Ammon's horn (tissue), 1 donor: ENCODE measurements at regions not wholly inside any gene's neighbourhood (a gene's known extent, or its start where the extent isn't known, plus 50 kb on each side); places are given as distances from the start of the nearest gene placed in this dataset.
"Not testable (repeated sequence)": the region's sequence is repeated elsewhere in the genome, so short reads cannot be mapped to it uniquely, and the experiment has no call there.

Source experiments
- DNase-seq: peaks from one replicate; pipeline ENCODE4 v3.0.0-alpha.2; 2016; ENCODE audit warnings: low spot score

DNA sequence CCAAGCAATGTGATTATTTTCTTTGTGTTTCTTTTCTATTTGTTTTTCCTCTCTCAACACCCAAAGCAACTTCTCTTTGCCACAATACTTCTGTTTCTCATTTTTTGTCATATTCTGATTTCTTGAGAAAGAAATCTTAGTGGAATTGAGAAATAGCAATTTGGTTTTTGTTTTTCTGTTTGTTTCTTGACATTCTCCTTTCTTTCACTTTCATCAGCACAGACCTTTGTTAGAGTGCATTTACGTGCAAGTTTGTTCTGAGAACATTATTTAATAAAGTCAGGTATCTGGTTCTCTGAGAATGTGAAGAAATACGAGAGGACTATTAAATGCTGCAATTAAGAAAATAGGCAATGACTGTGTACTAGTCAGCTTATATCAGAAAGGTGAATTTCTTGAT is 608.1 kb upstream of the AADAT start:
- DNase-seq, result no peak

DNA sequence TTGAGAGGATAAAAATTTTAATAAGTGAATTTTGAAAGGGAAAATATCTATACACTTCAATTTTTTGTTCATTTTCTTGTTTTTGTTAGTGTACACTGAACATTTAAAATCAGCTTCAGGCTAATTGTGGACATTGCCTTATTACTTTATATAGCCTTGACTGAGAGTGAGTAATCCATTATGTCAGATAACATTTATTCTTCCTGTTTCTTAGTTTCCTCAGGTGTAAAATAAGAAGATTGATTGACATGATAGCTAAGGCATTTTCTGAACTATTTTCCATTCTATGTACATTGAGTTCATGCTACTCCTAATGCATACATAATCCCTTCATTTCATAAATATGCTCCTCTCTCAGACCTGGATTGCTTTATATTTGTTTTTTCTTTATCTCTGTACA is 607.3 kb upstream of the AADAT start:
- DNase-seq, result no peak

DNA sequence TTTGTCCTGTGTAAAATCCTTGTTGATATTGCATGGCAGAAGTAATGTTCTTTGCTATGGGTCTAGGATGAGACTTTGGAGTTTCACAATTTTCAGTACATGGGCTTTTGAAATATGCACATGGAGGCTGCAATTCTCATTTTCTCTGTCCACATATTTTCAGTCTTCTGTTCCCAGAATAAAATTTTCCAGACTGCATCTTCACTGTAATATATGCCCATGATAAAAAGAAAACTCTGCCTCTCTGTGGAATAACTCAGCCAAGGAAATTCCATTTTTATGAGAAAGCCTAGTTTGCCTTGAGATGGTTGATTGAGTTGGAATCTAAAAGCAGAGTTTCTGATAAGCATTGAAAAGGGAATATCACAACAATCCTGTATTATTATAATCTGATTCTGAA is 601.4 kb upstream of the AADAT start:
- DNase-seq, result no peak

DNA sequence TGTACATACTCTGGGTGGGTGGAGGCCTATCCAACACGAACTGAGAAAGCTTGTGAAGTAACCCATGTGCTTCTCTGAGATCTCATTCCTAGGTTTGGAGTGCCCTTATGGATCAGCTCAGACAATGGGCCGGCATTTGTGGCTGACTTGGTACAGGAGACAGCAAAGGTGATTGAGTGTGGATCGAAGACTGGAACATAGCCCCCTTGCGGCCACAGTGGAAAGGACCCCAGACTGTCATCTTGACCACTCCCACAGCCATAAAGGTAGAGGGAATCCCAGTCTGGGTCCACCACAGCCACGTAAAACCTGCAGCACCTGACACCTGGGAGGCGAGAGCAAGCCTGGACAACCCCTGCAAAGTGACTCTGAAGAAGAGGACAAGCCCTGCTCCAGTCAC is 598.0 kb upstream of the AADAT start:
- DNase-seq, result no peak

DNA sequence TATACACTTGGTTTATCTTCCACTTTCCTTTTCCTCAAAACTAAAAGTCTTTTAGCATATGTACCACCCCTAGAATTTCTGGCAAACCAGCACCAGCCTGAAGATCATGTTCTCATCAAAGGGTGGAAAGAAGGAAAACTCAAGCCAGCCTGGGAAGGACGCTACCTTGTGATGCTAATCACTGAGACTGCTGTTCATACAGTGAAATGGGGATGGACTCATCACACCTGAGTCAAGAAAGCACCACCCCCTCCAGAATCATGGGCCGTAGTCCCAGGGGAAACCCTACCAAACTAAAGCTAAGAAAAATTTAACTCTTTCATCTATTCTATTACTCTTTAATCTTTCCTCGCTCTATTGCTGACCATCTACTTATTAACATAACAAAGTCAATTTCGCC is 595.9 kb upstream of the AADAT start:
- DNase-seq, result not testable (repeated sequence)

DNA sequence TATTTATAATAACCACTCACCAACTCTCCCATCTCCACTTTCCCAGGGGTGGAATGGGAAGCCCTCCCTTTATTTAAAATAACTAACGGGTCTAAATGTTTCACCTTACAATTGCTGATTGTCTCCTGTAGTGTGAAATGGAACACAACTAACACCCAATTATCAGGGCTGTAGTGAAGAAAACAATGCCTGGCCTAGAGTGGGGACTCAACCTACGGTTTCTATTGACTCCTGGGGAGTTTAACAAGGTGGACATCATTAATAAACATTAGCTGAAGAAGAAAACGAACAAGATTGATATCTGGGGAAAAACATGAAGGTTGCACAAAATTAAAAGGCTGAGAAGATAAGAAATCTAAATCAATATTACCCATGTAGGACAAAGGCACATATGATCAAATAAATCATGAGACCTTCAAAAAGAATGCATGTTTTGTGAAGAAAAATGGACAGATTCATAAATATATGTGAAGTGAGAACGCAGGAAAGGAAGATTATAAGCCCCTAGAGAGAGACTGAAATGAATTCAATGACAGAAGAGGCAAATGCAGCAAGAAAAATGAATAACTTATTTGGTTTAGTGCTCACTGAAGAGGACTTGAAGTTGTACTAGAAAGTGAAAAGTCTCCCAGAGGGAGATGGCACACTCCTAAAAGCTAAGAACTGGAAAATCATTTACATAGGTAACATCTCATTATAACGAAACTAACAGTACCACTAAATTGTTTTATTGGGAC is 593.0 kb upstream of the AADAT start:
- no peak for DNase-seq

DNA sequence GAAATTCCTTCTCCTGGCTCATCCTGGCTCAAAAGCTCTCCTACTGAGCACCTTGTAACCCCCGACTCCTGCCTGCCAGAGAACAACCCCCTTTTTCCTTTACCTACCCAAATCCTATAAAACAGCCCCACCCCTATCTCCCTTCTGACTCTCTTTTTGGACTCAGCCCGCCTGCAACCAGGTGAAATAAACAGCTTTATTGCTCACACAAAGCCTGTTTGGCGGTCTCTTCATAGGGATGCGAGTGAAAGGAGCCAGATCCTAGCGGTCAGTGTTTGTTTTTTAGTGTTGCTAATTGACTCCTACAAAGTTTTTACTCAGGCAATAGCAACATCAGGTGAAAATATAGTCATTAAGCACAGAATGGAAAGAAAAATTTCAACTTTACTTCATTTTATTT is 592.3 kb upstream of the AADAT start:
- not testable (repeated sequence) for DNase-seq

DNA sequence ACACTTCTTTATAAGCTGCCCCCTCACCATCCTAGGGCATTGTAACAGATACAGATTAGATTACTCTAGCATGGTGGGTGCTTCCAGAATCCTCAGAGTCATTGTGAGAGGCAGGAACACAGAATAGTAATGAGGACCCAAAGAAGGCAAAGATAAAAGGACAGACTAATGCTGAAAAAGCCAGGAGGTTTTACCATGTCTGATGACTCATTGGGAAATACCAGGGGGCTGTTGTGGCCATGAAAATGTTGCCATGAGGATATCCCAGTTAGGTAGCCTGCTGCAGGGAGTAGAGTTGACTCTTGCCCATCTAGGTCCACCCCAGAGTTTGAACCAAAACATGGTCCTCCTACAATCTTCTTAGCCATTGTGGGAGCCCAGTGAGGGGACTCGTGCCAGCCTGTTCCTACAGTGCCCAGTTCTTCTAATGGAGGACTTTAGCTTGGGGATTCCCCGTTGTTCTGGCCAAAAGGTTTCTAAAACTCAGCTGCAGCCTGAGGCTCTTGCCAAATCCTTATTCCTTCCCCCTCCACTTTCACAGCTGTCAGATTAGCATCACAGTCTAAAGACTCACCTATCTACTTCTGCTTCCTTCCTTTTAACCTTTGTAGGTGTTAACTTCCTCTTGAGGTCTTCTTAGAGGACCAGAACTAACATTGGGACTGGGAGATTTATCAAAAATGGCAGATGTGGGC is 586.0 kb upstream of the AADAT start:
- DNase-seq, result no peak

DNA sequence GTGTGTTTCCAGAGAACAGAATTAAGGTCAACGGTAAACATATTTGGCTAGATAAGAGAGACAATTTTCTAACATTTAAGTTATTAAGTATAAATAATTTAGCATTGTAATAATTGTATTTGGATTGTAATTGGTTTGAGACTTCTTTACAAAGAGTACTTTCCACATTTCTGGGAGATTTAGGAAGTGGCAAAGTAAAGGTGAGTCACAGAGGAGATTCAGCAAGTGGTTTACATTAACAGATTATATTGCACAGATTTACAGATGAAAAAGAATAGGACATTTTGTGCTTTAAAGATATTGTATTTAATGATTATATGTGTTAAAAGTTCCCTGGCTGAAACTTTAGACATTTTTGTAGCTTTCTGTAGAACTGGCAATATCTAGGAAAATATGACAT is 584.4 kb upstream of the AADAT start:
- DNase-seq, result no peak

DNA sequence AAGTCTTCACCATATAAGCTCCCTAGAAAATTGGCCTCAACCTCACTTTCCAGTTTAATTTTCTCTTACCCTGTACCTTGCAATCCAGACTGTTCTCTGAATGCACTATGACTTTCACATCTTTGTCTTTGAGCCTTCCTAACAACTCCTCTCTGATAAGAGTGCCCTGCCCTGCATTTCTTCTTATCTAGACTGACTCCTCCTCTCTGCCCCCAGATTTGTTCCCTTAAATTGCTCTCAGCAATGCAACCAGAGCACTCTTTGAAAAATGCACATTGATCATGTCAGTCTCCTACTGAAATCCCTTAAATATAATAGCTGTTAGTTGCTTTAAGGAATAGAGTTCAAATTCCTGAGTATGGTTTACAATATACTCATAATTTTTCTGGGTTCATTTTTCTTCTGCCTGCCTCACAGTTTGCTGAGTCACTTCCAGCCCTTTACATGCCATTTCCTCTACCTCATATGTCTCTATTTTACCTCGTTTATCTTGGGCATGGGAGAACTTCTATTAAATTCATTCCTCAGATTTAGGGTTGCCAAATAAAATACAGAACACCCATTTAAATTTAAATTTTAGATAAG is 582.7 kb upstream of the AADAT start:
- DNase-seq, result no peak

DNA sequence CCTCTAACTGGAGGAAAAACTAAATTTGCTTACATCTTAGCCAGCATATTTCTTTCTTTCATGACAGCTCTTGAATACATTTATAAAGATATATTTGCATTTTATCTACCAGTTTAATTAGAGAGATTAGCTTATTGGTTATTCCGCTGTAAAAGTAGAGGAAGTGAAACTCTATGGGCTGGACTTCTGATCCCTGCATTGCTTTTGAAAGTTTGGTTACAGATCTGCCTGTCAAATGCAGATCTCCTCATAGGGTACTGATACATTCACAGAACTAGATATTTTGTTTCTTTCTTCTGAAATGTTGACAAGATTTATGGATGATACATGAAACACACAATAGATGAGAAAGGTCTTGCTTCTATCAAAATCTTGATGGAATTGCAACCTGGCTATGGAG is 581.4 kb upstream of the AADAT start:
- DNase-seq, result no peak

DNA sequence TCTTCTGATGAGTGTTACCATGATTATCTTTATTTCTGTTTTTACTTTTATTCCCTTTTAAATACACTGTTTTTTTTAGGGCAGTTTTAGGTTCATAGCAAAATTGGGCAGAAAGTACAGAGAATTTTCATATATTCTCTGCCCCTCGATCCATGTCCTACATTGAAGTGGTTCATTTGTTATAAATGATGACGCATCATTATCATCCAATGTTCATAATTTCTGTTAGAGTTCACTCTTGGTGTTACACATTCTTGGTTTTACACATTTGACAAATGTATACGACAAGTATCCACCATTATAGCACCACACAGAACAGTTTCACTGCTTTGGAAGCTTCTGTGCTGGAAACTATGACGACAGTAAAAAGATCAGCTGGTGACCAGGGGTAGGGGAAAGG is 578.1 kb upstream of the AADAT start:
- no peak for DNase-seq

DNA sequence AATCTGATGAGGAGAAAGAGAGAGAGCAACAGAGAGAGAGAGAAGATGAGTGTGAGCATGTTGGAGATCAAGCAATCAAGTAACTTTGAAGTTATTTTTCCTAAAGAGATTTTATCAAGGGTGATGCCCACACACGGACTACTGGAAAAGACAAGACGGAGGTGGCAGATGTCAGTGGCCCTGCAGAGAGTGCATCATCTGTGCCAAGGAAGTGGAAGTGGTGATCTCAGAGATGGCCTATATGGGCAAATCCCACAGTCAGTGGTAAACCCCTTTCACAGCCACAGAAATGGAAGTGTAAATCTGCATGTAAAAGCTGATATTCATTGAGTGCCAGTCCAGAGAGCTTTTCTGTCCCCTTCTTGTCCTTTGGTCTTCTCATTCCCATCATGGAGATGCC is 577.2 kb upstream of the AADAT start:
- DNase-seq, result no peak

DNA sequence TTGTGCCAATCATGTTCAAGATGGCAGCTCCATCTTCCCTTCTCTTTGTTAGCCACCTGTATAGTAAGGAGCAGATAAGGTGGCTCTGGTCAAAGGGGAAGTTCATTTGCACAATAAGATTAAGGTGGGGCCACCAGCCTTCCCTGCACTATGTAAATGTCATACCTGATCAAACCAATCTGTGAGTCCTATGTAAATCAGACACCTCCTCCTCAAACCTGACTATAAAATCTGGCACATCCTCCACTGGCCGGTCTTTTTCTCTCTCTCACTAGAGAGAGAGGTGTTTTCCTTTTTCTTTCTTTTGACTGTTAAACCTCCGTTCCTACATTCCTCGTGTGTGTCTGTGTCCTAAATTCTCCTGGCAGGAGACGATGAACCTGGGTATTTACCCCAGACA is 572.5 kb upstream of the AADAT start:
- no peak for DNase-seq

DNA sequence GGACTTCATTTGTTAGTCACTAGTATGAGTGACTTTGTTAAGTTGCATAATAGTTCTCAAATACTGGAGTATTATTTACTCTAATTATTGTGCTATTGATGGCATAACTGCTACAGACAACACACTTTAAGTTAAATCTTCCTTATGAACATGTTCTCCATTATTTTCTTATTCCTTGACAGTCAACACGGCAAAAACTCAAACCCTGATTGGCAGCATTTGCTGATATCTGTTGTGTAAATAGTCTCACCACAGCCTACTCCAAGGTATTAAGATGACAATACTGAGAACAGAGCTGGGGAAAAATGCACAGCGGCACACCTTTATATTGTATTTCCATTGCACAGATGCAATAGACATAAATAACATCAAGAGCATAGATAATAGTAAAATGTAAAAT is 568.0 kb upstream of the AADAT start:
- DNase-seq, result no peak

DNA sequence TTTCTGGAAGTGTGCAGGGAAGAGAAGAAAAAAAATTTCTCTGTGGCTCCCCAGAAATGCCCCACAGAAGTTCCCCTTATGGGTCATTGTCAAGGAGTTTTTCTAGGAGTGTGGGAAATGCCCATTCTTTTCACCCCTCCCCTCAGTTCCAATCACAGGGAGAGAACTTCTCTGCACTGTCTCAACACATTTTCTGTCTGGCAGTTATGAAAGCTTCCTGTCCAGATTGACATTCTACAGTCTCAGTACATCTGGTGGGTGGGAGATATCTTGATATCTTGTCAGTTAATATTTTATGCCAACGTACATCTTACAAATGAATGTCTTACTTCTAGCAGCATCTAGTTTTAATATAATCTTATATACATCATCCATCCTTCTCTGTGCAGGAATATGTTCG is 566.8 kb upstream of the AADAT start:
- DNase-seq, result no peak

DNA sequence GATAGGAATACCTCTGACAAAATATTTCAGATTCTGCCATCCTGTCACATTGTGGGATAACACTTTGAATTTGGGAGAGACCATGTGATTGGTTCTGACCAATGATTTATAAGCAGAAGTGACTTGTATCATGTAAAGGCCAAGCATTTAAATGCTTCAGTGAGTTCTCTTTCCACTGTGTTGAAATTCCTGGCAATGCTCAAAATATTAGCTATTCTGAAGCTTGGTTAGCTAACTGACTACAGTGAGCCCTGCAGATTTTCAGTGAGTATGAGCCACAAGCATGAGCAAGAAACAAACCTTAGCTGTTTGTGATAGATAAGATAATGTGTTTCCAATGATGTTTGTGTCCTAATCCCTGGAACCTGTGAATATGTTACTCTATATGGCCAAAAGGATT is 562.8 kb upstream of the AADAT start:
- no peak for DNase-seq

DNA sequence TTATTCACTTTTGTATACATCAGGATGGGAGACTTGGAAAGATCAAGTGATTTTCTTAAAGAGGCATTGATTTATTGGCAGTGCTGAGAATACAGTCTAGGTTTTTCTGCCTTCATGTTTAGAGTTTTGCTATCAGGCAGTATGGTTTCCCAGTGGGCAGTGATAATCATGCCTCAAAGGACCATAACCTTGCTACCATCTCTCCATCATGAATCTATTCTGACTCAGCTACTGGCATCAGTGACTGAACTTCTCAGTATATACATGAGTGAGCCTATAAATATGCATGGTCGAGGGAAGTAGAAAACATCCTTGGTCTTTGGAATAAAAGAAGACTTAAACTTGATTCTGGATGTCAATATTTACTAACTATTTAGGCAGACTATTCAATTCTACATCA is 562.0 kb upstream of the AADAT start:
- no peak for DNase-seq

DNA sequence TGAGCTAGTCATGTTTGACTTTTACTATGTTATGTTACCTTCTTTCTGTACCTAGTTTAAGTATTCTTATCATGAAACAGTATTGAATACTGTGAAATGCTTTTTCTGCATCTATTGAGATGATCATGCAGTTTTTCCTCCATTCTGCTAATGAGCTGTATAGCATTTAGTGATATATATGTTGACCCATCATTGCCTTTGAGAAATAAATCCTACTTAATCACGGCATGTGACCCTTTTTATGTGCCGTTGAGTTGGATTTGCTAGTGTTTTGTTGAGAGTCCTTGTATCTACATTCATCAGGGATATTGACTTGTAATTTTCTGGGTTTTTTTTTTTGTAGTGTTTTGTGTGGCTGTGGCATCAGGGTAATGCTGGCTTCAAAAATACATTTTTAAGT is 537.7 kb upstream of the AADAT start:
- no peak for DNase-seq

DNA sequence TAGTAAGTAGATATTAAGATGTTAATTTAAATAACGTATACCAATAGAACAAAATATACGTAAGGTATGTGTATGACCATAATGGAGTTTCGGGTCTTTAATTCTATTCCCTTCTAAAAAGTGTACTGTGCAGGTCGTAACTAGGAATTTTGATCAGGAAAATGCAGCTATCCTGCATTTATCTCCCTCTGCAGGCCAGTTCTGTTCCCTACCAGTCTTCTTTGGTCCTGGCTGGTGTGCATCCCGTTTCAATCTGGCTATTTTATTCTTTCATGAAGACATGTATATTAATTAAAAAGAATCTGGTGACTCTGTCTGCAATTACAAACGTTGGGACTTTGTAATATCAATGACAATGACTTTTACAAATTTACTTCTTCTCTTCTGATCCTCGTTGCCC is 534.1 kb upstream of the AADAT start:
- DNase-seq, result no peak

DNA sequence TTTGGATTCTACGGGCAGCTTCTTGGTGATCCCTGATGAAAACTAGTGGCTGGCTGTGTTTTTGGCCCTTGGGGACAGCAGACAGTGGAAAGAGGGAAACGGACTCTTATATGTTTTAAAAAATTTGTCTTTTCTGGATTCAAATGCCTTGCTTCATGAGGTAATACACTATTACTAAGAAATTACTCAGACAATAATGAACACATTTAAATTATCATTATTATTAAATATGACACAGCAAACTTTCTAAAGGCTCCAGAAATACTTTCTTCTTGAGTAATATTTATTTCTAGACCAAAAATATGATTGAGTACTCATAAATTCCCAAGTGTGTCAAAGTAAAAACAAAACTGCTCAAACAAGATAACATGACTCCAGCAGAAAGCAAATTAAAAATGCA is 520.7 kb upstream of the AADAT start:
- DNase-seq, result no peak

DNA sequence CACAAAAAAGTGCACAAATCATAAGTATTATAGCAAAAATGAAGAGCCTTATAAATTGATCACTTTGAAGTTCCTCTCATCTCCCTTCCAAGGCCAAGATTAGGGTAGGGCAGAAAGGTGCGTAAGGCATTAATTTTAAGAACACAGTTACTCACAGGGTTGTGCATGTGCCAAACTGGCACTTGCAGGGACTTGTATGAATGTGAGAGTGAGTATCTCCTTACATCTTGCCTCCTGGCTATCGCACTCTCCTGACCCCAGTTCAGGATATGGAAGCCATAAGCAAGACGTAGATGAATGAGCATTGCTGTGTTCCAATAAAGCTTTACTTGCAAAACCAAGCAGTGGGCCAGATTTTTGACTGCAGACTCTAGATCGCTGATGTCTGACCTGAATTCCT is 510.1 kb upstream of the AADAT start:
- DNase-seq, result no peak

DNA sequence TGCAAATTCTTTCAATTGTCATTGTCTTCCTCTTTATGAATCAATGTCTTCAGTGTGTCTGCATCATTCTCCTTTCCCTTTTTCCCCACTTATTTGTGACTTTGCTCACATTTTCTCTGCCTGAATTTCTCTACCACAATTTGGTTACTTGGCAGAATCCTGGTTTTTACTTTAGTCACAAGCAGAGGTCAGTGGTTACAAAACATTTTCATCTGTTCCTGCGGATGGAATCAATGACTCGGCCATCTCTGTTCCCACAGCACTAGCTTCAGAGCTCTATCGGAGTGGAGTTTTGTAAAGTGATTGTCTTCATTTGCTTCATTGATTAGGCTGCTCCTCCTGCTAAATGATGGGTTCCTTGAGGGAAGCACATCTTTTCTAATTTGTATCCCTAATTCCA is 501.3 kb upstream of the AADAT start:
- DNase-seq, result no peak
